ENCODE measurements at regions not wholly inside any gene's neighbourhood (a gene's known extent, or its start where the extent isn't known, plus 50 kb on each side); places are given as distances from the start of the nearest gene placed in this dataset.

- Histone ChIP-seq H3K27ac (no peak overlapping the region), H3K36me3 (replicated peaks) (no peaks in the 10 kb centered on the region), H3K4me3 (ENCODE audit: low read depth, low read length) (no peak overlapping the region), H3K27me3 (replicated peaks) (no peaks in the 10 kb centered on the region)
- in situ Hi-C loops (cut with HindIII; ENCODE audit: low pct_ligation_motif_present, low sequenced_read_pairs), result no loop called here
- no peak for TF ChIP-seq CTCF (IDR thresholded peaks at IDR 0.05; ENCODE audit: low read depth, low read length, missing control alignments)
- no peak for DNase-seq
Measured at GRCh38 chr2:128526455-128526976, 207.8 kb upstream of the HS6ST1 start.

- H3K36me3 ChIP-seq (replicated peaks), result no peaks in the 10 kb centered on the region
Measured at GRCh38 chr2:128528133-128528532, 209.5 kb upstream of the HS6ST1 start.

GRCh38 chr2:128530025-128530573, 211.4 kb upstream of the HS6ST1 start:
- no peak for DNase-seq
- in situ Hi-C loops (cut with HindIII; ENCODE audit: low pct_ligation_motif_present, low sequenced_read_pairs), result no loop called here
- no peaks in the 10 kb centered on the region for H3K27me3 ChIP-seq (replicated peaks)
- no peak for TF ChIP-seq CTCF (IDR thresholded peaks at IDR 0.05; ENCODE audit: low read depth, low read length, missing control alignments)
- no peak overlapping the region for H3K27ac ChIP-seq
- H3K4me3 ChIP-seq (ENCODE audit: low read depth, low read length), result no peak overlapping the region
- H3K36me3 ChIP-seq (replicated peaks), result no peaks in the 10 kb centered on the region

More at GRCh38 chr2:128528133-128528532, 209.5 kb upstream of the HS6ST1 start:
- no peak for DNase-seq
- Histone ChIP-seq H3K27ac (no peak overlapping the region), H3K27me3 (replicated peaks) (no peaks in the 10 kb centered on the region), H3K4me3 (ENCODE audit: low read depth, low read length) (no peak overlapping the region)
- TF ChIP-seq CTCF (IDR thresholded peaks at IDR 0.05; ENCODE audit: low read depth, low read length, missing control alignments), result no peak
- in situ Hi-C loops (cut with HindIII; ENCODE audit: low pct_ligation_motif_present, low sequenced_read_pairs), result no loop called here

- Histone ChIP-seq H3K36me3 (replicated peaks) (no peaks in the 10 kb centered on the region), H3K4me3 (ENCODE audit: low read depth, low read length) (no peak overlapping the region), H3K27ac (no peak overlapping the region), H3K27me3 (replicated peaks) (no peaks in the 10 kb centered on the region)
- in situ Hi-C loops (cut with HindIII; ENCODE audit: low pct_ligation_motif_present, low sequenced_read_pairs), result no loop called here
- no peak for TF ChIP-seq CTCF (IDR thresholded peaks at IDR 0.05; ENCODE audit: low read depth, low read length, missing control alignments)
- no peak for DNase-seq
Measured at GRCh38 chr2:128531856-128532255, 213.2 kb upstream of the HS6ST1 start.

- H3K36me3 ChIP-seq (replicated peaks), result no peaks in the 10 kb centered on the region
- H3K27me3 ChIP-seq (replicated peaks), result no peaks in the 10 kb centered on the region
- TF ChIP-seq CTCF (IDR thresholded peaks at IDR 0.05; ENCODE audit: low read depth, low read length, missing control alignments), result no peak
- no peak for DNase-seq
- no peak overlapping the region for H3K4me3 ChIP-seq (ENCODE audit: low read depth, low read length)
- H3K27ac ChIP-seq, result no peak overlapping the region
- in situ Hi-C loops (cut with HindIII; ENCODE audit: low pct_ligation_motif_present, low sequenced_read_pairs), result no loop called here
Measured at GRCh38 chr2:128533101-128533500, 214.4 kb upstream of the HS6ST1 start.

Data from brain microvascular endothelial cell (primary cell).